Heart right ventricle (tissue), 16 donors: ENCODE measurements at regions not wholly inside any gene's neighbourhood (a gene's known extent, or its start where the extent isn't known, plus 50 kb on each side); places are given as distances from the start of the nearest gene placed in this dataset.

ENCODE experiments used
- ATAC-seq, 8 donors: fragments of 200-7000 bp; cut with Tn5 transposase; one replicate each; pipeline ENCODE4 v1.9.1; 2020; ENCODE audit warnings: mild to moderate bottlenecking in 8 of 8, moderate library complexity in 8 of 8, moderate number of reproducible peaks in 1 of 8
- DNase-seq, 2 donors: peaks; one replicate each; pipeline ENCODE4 v3.0.0-alpha.2; 2020
- H3K27ac ChIP-seq, 10 donors: fragments of 200-600 bp; sonication (generic) in 2 of 10; one replicate each; pipeline versions ENCODE4 v1.5.0 to v1.8.0; 2020 to 2022; ENCODE audit warnings: mild to moderate bottlenecking in 3 of 10
- H3K27me3 ChIP-seq, 7 donors: fragments of 200-600 bp; one replicate each; pipeline ENCODE4 v1.8.0; 2021 to 2022; ENCODE audit warnings: mild to moderate bottlenecking in 2 of 7
- H3K36me3 ChIP-seq, 9 donors: fragments of 200-600 bp; sonication (generic) in 1 of 9; one replicate each; pipeline versions ENCODE4 v1.5.0 to v1.8.0; 2020 to 2022; ENCODE audit warnings: mild to moderate bottlenecking in 2 of 9
- H3K4me1 ChIP-seq, 9 donors: fragments of 200-600 bp; sonication (generic) in 1 of 9; one replicate each; pipeline versions ENCODE4 v1.5.0 to v1.8.0; 2020 to 2022; ENCODE audit warnings: mild to moderate bottlenecking in 4 of 9
- H3K4me3 ChIP-seq, 10 donors: fragments of 200-600 bp; sonication (generic) in 2 of 10; one replicate each; pipeline versions ENCODE4 v1.5.0 to v1.8.0; 2020 to 2022; ENCODE audit warnings: mild to moderate bottlenecking in 7 of 10, moderate library complexity in 2 of 10
- H3K9me3 ChIP-seq, 11 donors: fragments of 200-600 bp in 10 of 11; sonication (generic) in 2 of 11; one replicate each; pipeline versions ENCODE4 v1.5.0 to v1.8.0; 2013 to 2022; ENCODE audit warnings: mild to moderate bottlenecking in 2 of 11, control low read depth in 1 of 11, moderate library complexity in 1 of 11
- whole genome bisulfite sequencing, 2 donors: extraction: QIAGEN DNeasy Blood & Tissue Kit; methylation state at CpG; one replicate each; pipeline ENCODE4 v1.1.7; 2013; ENCODE audit warnings: inconsistent platforms in 1 of 2; 5-methylcytosine and 5-hydroxymethylcytosine counted together
- intact Hi-C, 10 donors: fragments of 100-400 bp; cut with DNase I; formaldehyde crosslinking; loops; one replicate each; pipeline versions ENCODE4 v1.11.1 to v1.14.2; 2022
- TF ChIP-seq, protein P1 (sequence below), 9 donors: fragments of 200-600 bp; sonication (generic) in 2 of 9; IDR thresholded peaks; one replicate each; pipeline versions ENCODE4 v1.5.0 to v1.8.0; 2021 to 2022; ENCODE audit warnings: antibody characterized with exemption in 9 of 9, mild to moderate bottlenecking in 5 of 9, moderate library complexity in 1 of 9
- donor health status: Arrhythmogenic right ventricular cardiomyopathy.
- donor health status: ischemic (EF 13 %, LVEDD 7.1; RV severe dilation, severe dysfunction).
- donor health status: healthy with polysubstance abuse.
- donor health status: DM: no; HTN: yes; CAD: no.
- donor health status: DM: no; HTN: no; CAD: no.
- donor health status: ischemic (EF 25% LVEDD 6.9; RV normal size, moderate dysfunction).
- donor health status: ischemic (EF 25% LVEDD 5.7; RV mildly dilated, moderate dysfunction).
- donor health status: healthy.
- donor health status: DM: yes; HTN: yes; CAD: no.
- donor health status: Ischemic cardiomyopathy.
- donor health status: ischemic (EF 35%, LVEDD 5.7; RV mildly dilated, moderate dysfunction).
- donor health status: nonischemic (EF 11% LVEDD 7.7; RV severe dilation, severe dysfunction).
- donor health status: DM: yes; HTN: yes; CAD: no.
- donor health status: PGD.
- donor health status: ischemic (EF 29% LVEDD 5.4; RV normal size, mild dysfunction).
- donor health status: nonischemic (EF 23%, LVEDD 6.1; RV moderate dilation, normal function).

DNA sequence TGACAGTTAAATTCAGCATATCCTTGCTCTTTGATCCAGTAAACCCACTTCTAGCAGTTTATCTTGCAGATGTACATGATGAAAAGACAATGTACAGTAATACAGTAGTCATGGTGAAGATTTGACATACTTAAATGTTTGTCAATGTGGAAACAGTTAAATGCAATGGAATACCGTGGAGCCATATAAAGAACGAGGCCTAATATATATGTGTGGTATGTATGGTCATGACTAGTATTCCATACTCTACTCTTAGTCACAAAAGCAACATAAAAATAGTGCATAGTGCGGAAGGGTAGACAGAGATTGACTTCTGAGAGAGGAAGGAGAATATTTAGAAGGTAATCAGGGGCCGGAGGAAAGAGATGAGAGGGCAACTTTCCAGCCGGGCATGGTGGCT, 70.7 kb upstream of the ARMC2 start:
- WGBS, 2 donors: 81 to 90% methylated on average over 5 of the region's 5 CpGs
- Histone ChIP-seq H3K9me3 (no peaks in the 10 kb centered on the region), H3K4me1 (peaks cover 0 to 17% (median 4%) of the 10 kb centered on the region in 9 donors), H3K27me3 (no peaks in the 10 kb centered on the region), H3K36me3 (no peaks in the 10 kb centered on the region), H3K27ac (no peak overlapping the region), H3K4me3 (no peak overlapping the region)
- TF ChIP-seq, protein P1, sequence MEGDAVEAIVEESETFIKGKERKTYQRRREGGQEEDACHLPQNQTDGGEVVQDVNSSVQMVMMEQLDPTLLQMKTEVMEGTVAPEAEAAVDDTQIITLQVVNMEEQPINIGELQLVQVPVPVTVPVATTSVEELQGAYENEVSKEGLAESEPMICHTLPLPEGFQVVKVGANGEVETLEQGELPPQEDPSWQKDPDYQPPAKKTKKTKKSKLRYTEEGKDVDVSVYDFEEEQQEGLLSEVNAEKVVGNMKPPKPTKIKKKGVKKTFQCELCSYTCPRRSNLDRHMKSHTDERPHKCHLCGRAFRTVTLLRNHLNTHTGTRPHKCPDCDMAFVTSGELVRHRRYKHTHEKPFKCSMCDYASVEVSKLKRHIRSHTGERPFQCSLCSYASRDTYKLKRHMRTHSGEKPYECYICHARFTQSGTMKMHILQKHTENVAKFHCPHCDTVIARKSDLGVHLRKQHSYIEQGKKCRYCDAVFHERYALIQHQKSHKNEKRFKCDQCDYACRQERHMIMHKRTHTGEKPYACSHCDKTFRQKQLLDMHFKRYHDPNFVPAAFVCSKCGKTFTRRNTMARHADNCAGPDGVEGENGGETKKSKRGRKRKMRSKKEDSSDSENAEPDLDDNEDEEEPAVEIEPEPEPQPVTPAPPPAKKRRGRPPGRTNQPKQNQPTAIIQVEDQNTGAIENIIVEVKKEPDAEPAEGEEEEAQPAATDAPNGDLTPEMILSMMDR (IDR thresholded peaks at IDR 0.05): no peak
- no peak for DNase-seq
- intact Hi-C loops: no loop called here
- ATAC-seq: no peak

DNA sequence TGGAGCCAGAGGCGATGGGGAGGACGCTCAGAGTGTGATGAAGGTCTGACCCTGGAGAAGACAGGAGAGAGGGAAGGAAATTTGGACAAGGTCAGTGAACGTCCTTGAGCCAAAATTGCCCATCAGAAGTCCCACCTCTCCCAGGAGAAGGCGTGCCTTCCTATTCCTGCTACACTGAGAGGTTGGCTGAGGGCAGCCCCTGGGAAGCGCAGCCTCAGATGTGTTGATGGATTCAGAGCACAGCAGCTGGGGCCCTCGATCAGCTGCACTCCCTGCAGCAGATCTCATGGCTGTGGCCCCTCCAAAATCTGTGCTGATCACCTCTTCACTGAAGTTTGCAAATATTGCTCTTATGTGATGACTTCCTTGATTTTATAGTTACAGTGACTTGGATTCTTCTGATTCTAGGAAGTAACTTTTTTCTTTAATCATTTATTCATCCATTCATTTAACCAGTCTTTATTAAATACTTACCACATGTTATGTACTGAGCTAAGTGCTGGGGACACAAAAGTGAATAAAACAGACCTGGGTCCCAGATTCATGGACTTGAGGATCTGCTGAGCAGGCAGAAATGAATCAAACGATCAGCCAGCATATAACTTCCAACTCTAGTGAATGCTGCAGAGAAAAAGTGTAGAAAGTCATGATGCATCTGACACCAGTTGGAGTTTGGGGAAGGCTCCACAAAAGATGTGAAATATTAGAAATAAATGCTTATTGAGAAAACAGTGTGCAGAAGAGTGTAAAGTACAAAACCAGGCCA, 69.6 kb upstream of the ARMC2 start:
- Histone ChIP-seq H3K36me3 (no peaks in the 10 kb centered on the region), H3K27me3 (no peaks in the 10 kb centered on the region), H3K4me1 (peaks cover 0 to 21% (median 7%) of the 10 kb centered on the region in 9 donors), H3K27ac (no peak overlapping the region), H3K4me3 (no peak overlapping the region), H3K9me3 (no peaks in the 10 kb centered on the region)
- 85 to 86% methylated on average over 7 of the region's 7 CpGs for WGBS, 2 donors
- ATAC-seq (no peak), DNase-seq (no peak)
- TF ChIP-seq, protein P1 (IDR thresholded peaks at IDR 0.05): no peak
- intact Hi-C loops: no loop called here

DNA sequence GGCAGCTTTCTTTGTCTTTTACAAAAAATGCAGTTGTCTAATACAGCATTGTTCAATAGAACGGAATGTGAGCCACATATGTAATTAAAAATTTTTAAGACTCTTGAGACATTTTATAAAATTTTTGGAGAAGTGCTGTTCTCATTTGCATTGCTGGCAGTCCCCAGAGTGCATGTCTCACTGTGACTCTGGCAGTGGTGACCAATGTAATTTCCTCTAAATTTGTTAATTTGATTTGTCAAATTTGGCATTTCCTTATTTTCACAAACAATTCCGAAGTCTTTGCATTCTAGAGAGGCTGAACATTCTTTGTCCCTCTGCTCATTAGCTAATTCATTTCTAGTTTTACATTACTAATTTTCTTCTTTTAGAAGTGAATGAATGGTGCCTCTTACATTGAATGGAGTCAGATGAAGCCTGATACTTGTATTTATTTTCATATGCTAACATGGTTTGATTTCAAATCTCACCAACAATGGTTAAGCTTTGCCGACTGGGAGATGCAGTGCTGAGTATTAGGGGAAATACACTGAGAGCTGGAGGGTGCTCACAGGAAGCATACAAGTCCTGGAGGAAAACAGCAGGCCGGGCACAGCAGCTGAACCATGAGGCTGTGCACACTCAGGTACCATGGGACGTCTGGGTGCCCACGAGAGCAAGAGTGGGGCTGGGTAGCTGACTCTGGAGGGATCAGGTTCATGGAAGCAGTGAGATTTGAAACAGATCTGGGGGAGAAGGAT, 68.5 kb upstream of the ARMC2 start:
- Histone ChIP-seq H3K9me3 (no peaks in the 10 kb centered on the region), H3K4me1 (peaks cover 0 to 21% (median 7%) of the 10 kb centered on the region in 9 donors), H3K27me3 (no peaks in the 10 kb centered on the region), H3K27ac (no peak overlapping the region), H3K36me3 (no peaks in the 10 kb centered on the region), H3K4me3 (no peak overlapping the region)
- TF ChIP-seq, protein P1 (IDR thresholded peaks at IDR 0.05): no peak
- DNase-seq (no peak), ATAC-seq (no peak)
- WGBS, 2 donors: 73 to 83% methylated on average over 6 of the region's 6 CpGs
- intact Hi-C loops: loop anchor here in 9 of 10 donors (5.0 to 10.0 kb wide), 7 partner anchors 55 to 295 kb away; partner anchors contain the start of gene FOXO3 (in 2 of the 9)

DNA sequence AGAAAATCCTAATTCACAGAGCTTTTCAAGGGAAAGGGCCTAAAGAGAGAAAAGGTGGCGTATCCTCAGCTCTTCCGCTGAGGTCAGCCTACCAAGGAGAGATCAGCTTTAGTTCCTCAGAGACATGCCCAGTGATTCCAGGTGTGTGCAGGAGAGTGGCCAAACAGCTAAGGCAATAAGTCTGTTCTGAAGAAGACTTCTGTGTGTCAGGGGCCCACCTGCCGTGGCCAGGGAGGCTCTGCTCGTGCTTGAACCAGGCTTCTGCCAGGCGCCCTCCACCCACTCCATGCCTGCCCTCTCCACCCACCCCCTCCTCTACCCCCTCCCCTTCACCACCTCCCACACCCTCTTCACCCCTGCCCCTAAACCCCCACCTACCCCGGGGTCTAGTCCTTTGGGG, 67.4 kb upstream of the ARMC2 start:
- no peaks in the 10 kb centered on the region for H3K9me3 ChIP-seq
- H3K4me1 ChIP-seq: peaks cover 0 to 21% (median 7%) of the 10 kb centered on the region in 9 donors
- no peak overlapping the region for H3K27ac ChIP-seq
- TF ChIP-seq, protein P1 (IDR thresholded peaks at IDR 0.05): no peak
- no peaks in the 10 kb centered on the region for H3K36me3 ChIP-seq
- intact Hi-C loops: loop anchor here in 9 of 10 donors (5.0 to 10.0 kb wide), 7 partner anchors 54 to 294 kb away; partner anchors contain the start of gene FOXO3 (in 2 of the 9)
- H3K4me3 ChIP-seq: no peak overlapping the region
- ATAC-seq (no peak), DNase-seq (no peak)
- WGBS, 2 donors: 87 to 88% methylated on average over 6 of the region's 6 CpGs
- no peaks in the 10 kb centered on the region for H3K27me3 ChIP-seq
